ENCODE measurements at regions not wholly inside any gene's neighbourhood (a gene's known extent, or its start where the extent isn't known, plus 50 kb on each side); places are given as distances from the start of the nearest gene placed in this dataset.

- no peak for TF ChIP-seq CTCF (IDR thresholded peaks at IDR 0.05)
- POLR2A ChIA-PET = no interaction called here
- no peaks in the 10 kb centered on the region for H3K36me3 Mint-ChIP-seq (ENCODE audit: low read depth)
- intact Hi-C loops (cut with micrococcal nuclease) = no loop called here
- CTCF ChIA-PET = no interaction called here
- H3K27me3 Mint-ChIP-seq = peaks cover under 1% of the 10 kb centered on the region
- H3K27ac Mint-ChIP-seq = no peak overlapping the region
- peaks cover 2% of the 10 kb centered on the region for H3K4me1 Mint-ChIP-seq
- peaks cover 4% of the 10 kb centered on the region for H3K9me3 Mint-ChIP-seq
- DNase-seq = no peak
- ATAC-seq (ENCODE audit: low read depth) = no peak
- H3K4me3 Mint-ChIP-seq = no peak overlapping the region
Measured at GRCh38 chr9:107691664-107692063, 202.1 kb upstream of the KLF4 start.

- H3K36me3 Mint-ChIP-seq (ENCODE audit: low read depth) = no peaks in the 10 kb centered on the region
- TF ChIP-seq CTCF (IDR thresholded peaks at IDR 0.05) = no peak
- intact Hi-C loops (cut with micrococcal nuclease) = no loop called here
- no peaks in the 10 kb centered on the region for H3K27me3 Mint-ChIP-seq
- no peak overlapping the region for H3K4me3 Mint-ChIP-seq
- ATAC-seq (ENCODE audit: low read depth) (no peak), DNase-seq (no peak)
- ChIA-PET POLR2A (no interaction called here), CTCF (no interaction called here)
- peaks cover 2% of the 10 kb centered on the region for H3K4me1 Mint-ChIP-seq
- peaks cover 4% of the 10 kb centered on the region for H3K9me3 Mint-ChIP-seq
- no peak overlapping the region for H3K27ac Mint-ChIP-seq
Measured at GRCh38 chr9:107690021-107690420, 200.5 kb upstream of the KLF4 start.

GRCh38 chr9:107688728-107689127 is 199.2 kb upstream of the KLF4 start:
- Mint-ChIP-seq H3K27me3 (no peaks in the 10 kb centered on the region), H3K4me1 (peaks cover 2% of the 10 kb centered on the region), H3K36me3 (ENCODE audit: low read depth) (no peaks in the 10 kb centered on the region), H3K9me3 (peaks cover 4% of the 10 kb centered on the region), H3K27ac (no peak overlapping the region), H3K4me3 (no peak overlapping the region)
- no peak for DNase-seq
- ATAC-seq (ENCODE audit: low read depth) = no peak
- intact Hi-C loops (cut with micrococcal nuclease) = no loop called here
- ChIA-PET POLR2A (no interaction called here), CTCF (no interaction called here)
- no peak for TF ChIP-seq CTCF (IDR thresholded peaks at IDR 0.05)

- Mint-ChIP-seq H3K9me3 (peaks cover 4% of the 10 kb centered on the region), H3K4me3 (no peak overlapping the region), H3K27ac (no peak overlapping the region), H3K27me3 (no peaks in the 10 kb centered on the region), H3K4me1 (no peaks in the 10 kb centered on the region), H3K36me3 (ENCODE audit: low read depth) (no peaks in the 10 kb centered on the region)
- no peak for DNase-seq
- CTCF ChIA-PET = interaction anchor here (0.7 kb wide), 1 partner anchor 38 kb away, joined by 3 read pairs; no protein-coding TSS in a partner anchor
- intact Hi-C loops (cut with micrococcal nuclease) = no loop called here
- no peak for ATAC-seq (ENCODE audit: low read depth)
- POLR2A ChIA-PET = no interaction called here
- no peak for TF ChIP-seq CTCF (IDR thresholded peaks at IDR 0.05)
Measured at GRCh38 chr9:107685901-107686300, 196.3 kb upstream of the KLF4 start.

- Mint-ChIP-seq H3K4me1 (no peaks in the 10 kb centered on the region), H3K27ac (no peak overlapping the region), H3K9me3 (peaks cover 4% of the 10 kb centered on the region), H3K4me3 (no peak overlapping the region), H3K36me3 (ENCODE audit: low read depth) (no peaks in the 10 kb centered on the region), H3K27me3 (no peaks in the 10 kb centered on the region)
- CTCF ChIA-PET = no interaction called here
- POLR2A ChIA-PET = no interaction called here
- ATAC-seq (ENCODE audit: low read depth) = no peak
- no peak for DNase-seq
- no peak for TF ChIP-seq CTCF (IDR thresholded peaks at IDR 0.05)
- intact Hi-C loops (cut with micrococcal nuclease) = no loop called here
Measured at GRCh38 chr9:107685376-107685775, 195.8 kb upstream of the KLF4 start.
